ENCODE measurements at regions not wholly inside any gene's neighbourhood (a gene's known extent, or its start where the extent isn't known, plus 50 kb on each side); places are given as distances from the start of the nearest gene placed in this dataset.

- Histone ChIP-seq H3K36me3 (ENCODE audit: insufficient read depth, low read length, poor library complexity, severe bottlenecking) (no peaks in the 10 kb centered on the region), H3K27me3 (replicated peaks; ENCODE audit: insufficient read depth, low read depth, low read length, poor library complexity) (no peaks in the 10 kb centered on the region), H3K4me3 (ENCODE audit: low read depth, low read length, poor library complexity, severe bottlenecking) (no peak overlapping the region), H3K27ac (ENCODE audit: low read depth, low read length, poor library complexity, severe bottlenecking) (no peak overlapping the region), H3K9me3 (ENCODE audit: low read depth, low read length, poor library complexity, severe bottlenecking) (no peaks in the 10 kb centered on the region), H3K4me1 (ENCODE audit: insufficient read depth, low read length, poor library complexity, severe bottlenecking) (no peaks in the 10 kb centered on the region)
- no TSS peak for BruUV-seq (replicated peaks)
- TF ChIP-seq CTCF (conservative IDR thresholded peaks at IDR 0.05; ENCODE audit: low read depth, low read length), result 0 out of 2 replicates have a peak, but pooled peaks have one; percentile 15
- TF ChIP-seq EZH2 (IDR thresholded peaks at IDR 0.05; ENCODE audit: borderline replicate concordance, low read depth, low read length, poor library complexity, severe bottlenecking), result no peak
- DNase-seq (ENCODE audit: low spot score), result no peak
- intact Hi-C loops (cut with micrococcal nuclease; ENCODE audit: unreplicated experiment), result no loop called here
- POLR2A ChIA-PET (ENCODE audit: low non-redundant PET), result no interaction called here
- CTCF ChIA-PET, result no interaction called here
These were observed 89.2 kb upstream of the IL33 start for GRCh38 chr9:6126377-6126776.

GRCh38 chr9:6123416-6123815 lies 92.2 kb upstream of the IL33 start:
- no peaks in the 10 kb centered on the region for H3K4me1 ChIP-seq (ENCODE audit: insufficient read depth, low read length, poor library complexity, severe bottlenecking)
- H3K27me3 ChIP-seq (replicated peaks; ENCODE audit: insufficient read depth, low read depth, low read length, poor library complexity), result no peaks in the 10 kb centered on the region
- ChIA-PET CTCF (no interaction called here), POLR2A (ENCODE audit: low non-redundant PET) (no interaction called here)
- TF ChIP-seq EZH2 (IDR thresholded peaks at IDR 0.05; ENCODE audit: borderline replicate concordance, low read depth, low read length, poor library complexity, severe bottlenecking) (no peak), CTCF (conservative IDR thresholded peaks at IDR 0.05; ENCODE audit: low read depth, low read length) (no peak)
- DNase-seq (ENCODE audit: low spot score), result no peak
- no TSS peak for BruUV-seq (replicated peaks)
- no peaks in the 10 kb centered on the region for H3K36me3 ChIP-seq (ENCODE audit: insufficient read depth, low read length, poor library complexity, severe bottlenecking)
- no peak overlapping the region for H3K4me3 ChIP-seq (ENCODE audit: low read depth, low read length, poor library complexity, severe bottlenecking)
- intact Hi-C loops (cut with micrococcal nuclease; ENCODE audit: unreplicated experiment), result no loop called here
- H3K9me3 ChIP-seq (ENCODE audit: low read depth, low read length, poor library complexity, severe bottlenecking), result no peaks in the 10 kb centered on the region
- no peak overlapping the region for H3K27ac ChIP-seq (ENCODE audit: low read depth, low read length, poor library complexity, severe bottlenecking)

- intact Hi-C loops (cut with micrococcal nuclease; ENCODE audit: unreplicated experiment), result no loop called here
- H3K4me3 ChIP-seq (ENCODE audit: low read depth, low read length, poor library complexity, severe bottlenecking), result no peak overlapping the region
- TF ChIP-seq CTCF (conservative IDR thresholded peaks at IDR 0.05; ENCODE audit: low read depth, low read length) (no peak), EZH2 (IDR thresholded peaks at IDR 0.05; ENCODE audit: borderline replicate concordance, low read depth, low read length, poor library complexity, severe bottlenecking) (no peak)
- DNase-seq (ENCODE audit: low spot score), result no peak
- ChIA-PET POLR2A (ENCODE audit: low non-redundant PET) (no interaction called here), CTCF (no interaction called here)
- H3K36me3 ChIP-seq (ENCODE audit: insufficient read depth, low read length, poor library complexity, severe bottlenecking), result no peaks in the 10 kb centered on the region
- H3K27ac ChIP-seq (ENCODE audit: low read depth, low read length, poor library complexity, severe bottlenecking), result no peak overlapping the region
- no peaks in the 10 kb centered on the region for H3K27me3 ChIP-seq (replicated peaks; ENCODE audit: insufficient read depth, low read depth, low read length, poor library complexity)
- no TSS peak for BruUV-seq (replicated peaks)
- H3K4me1 ChIP-seq (ENCODE audit: insufficient read depth, low read length, poor library complexity, severe bottlenecking), result no peaks in the 10 kb centered on the region
- H3K9me3 ChIP-seq (ENCODE audit: low read depth, low read length, poor library complexity, severe bottlenecking), result no peaks in the 10 kb centered on the region
These were observed 93.9 kb upstream of the IL33 start for GRCh38 chr9:6121707-6122106.

All from A673 (cell line).